ENCODE measurements at regions not wholly inside any gene's neighbourhood (a gene's known extent, or its start where the extent isn't known, plus 50 kb on each side); places are given as distances from the start of the nearest gene placed in this dataset.

GRCh38 chr2:168350380-168350779 lies 103.0 kb upstream of the STK39 start:
- Histone ChIP-seq H2AFZ (ENCODE audit: low read depth, low read length, poor library complexity, severe bottlenecking) (no peak overlapping the region), H4K20me1 (ENCODE audit: insufficient read depth) (no peaks in the 10 kb centered on the region), H3K4me1 (ENCODE audit: control insufficient read depth in 1 of 2, insufficient read depth in 2 of 2, low read length in 2 of 2) (peaks cover 0 to 10% of the 10 kb centered on the region in 2 experiments; a peak in 2 of 4 replicates), H3K4me2 (ENCODE audit: low read length) (no peak overlapping the region), H3K9me3 (ENCODE audit: control insufficient read depth in 1 of 2, insufficient read depth in 1 of 2, low read depth in 1 of 2, low read length in 2 of 2) (no peaks in the 10 kb centered on the region), H3K27me3 (ENCODE audit: insufficient read depth, low read length) (no peaks in the 10 kb centered on the region), H3K79me2 (ENCODE audit: insufficient read depth, low read length) (no peaks in the 10 kb centered on the region), H3K4me3 (replicated peaks in 1 of 2; ENCODE audit: low read depth in 1 of 2, low read length in 2 of 2) (no peak overlapping the region), H3K9me2 (ENCODE audit: insufficient read depth) (no peaks in the 10 kb centered on the region), H3K27ac (ENCODE audit: low read depth, low read length) (no peak overlapping the region), H3K9ac (ENCODE audit: low read length) (no peak overlapping the region), H3K36me3 (ENCODE audit: control insufficient read depth in 1 of 2, insufficient read depth in 2 of 2, low read length in 2 of 2) (no peaks in the 10 kb centered on the region)
- no peak for ATAC-seq
- no peak for TF ChIP-seq ZBTB33 (IDR thresholded peaks at IDR 0.05; ENCODE audit: extremely low read depth, insufficient replicate concordance, low read length)
- no peak for TF ChIP-seq POLR2A (IDR thresholded peaks at IDR 0.05; ENCODE audit: borderline replicate concordance, extremely low read depth, insufficient read depth, insufficient read length)
- TF ChIP-seq RAD21 (IDR thresholded peaks at IDR 0.05; ENCODE audit: low read depth): 0 out of 2 replicates have a peak, but pooled peaks have one; percentile 17
- TF ChIP-seq CBX3 (IDR thresholded peaks at IDR 0.05; ENCODE audit: low read depth): no peak
- TF ChIP-seq FOSL1 (IDR thresholded peaks at IDR 0.05; ENCODE audit: low read depth): no peak
- TF ChIP-seq SIN3A (IDR thresholded peaks at IDR 0.05; ENCODE audit: low read depth): no peak
- no peak for TF ChIP-seq ZFX (IDR thresholded peaks at IDR 0.05)
- TF ChIP-seq TCF7L2 (IDR thresholded peaks at IDR 0.05; ENCODE audit: borderline replicate concordance, extremely low read depth, insufficient read depth, insufficient read length): no peak
- TF ChIP-seq SRF (IDR thresholded peaks at IDR 0.05; ENCODE audit: low read depth): no peak
- TF ChIP-seq ELF1 (IDR thresholded peaks at IDR 0.05; ENCODE audit: borderline replicate concordance, low read depth): no peak
- no peak for TF ChIP-seq EZH2phosphoT487 (IDR thresholded peaks at IDR 0.05; ENCODE audit: borderline replicate concordance)
- TF ChIP-seq REST (IDR thresholded peaks at IDR 0.05; ENCODE audit: low read depth): no peak
- no peak for TF ChIP-seq EGR1 (IDR thresholded peaks at IDR 0.05; ENCODE audit: low read depth)
- peak in 1 of 3 experiments; percentile 12; a peak in 1 of 6 replicates for TF ChIP-seq CTCF (IDR thresholded peaks at IDR 0.05 in 2 of 3, conservative IDR thresholded peaks at IDR 0.05 in 1 of 3; ENCODE audit: borderline replicate concordance in 1 of 3, insufficient read depth in 1 of 3, low read depth in 2 of 3, low read length in 2 of 3)
- no peak for TF ChIP-seq EZH2 (IDR thresholded peaks at IDR 0.05)
- intact Hi-C loops (cut with micrococcal nuclease): no loop called here
- POLR2A ChIA-PET: no interaction called here
- RAD21 ChIA-PET (ENCODE audit: low non-redundant PET in 1 of 2, low total read pairs in 2 of 2, uncharacterized antibody in 2 of 2, unreplicated experiment in 2 of 2): no interaction called here
- DNase-seq (ENCODE audit: low read depth, low spot score): no peak
- no TSS peak for BruUV-seq (replicated peaks)
- CTCF ChIA-PET: interaction anchor here (1.2 kb wide), 1 partner anchor 337 kb away, joined by 5 read pairs; no protein-coding TSS in a partner anchor

Data from HCT116 (cell line).